HEK293 (cell line): ENCODE measurements at regions not wholly inside any gene's neighbourhood (a gene's known extent, or its start where the extent isn't known, plus 50 kb on each side); places are given as distances from the start of the nearest gene placed in this dataset.

ENCODE experiments used
- CTCF ChIA-PET: fragments of 350-600 bp; formaldehyde crosslinking; extraction: SDS; loops from one replicate; lab custom pipeline; 2021; ENCODE audit warnings: antibody characterized with exemption; lab: Yijun Ruan, JAX
- POLR2A ChIA-PET: fragments of 300-600 bp; formaldehyde crosslinking; extraction: SDS; loops from one replicate; lab custom pipeline; 2020; ENCODE audit warnings: antibody characterized with exemption, inconsistent platforms; lab: Yijun Ruan, JAX
- H3K27ac ChIP-seq: fragments of 200-500 bp; sonication (Bioruptor generic); 2 replicates; pipeline ENCODE4 v1.5.1; 2014; ENCODE audit warnings: low read depth, low read length, control low read depth, inconsistent platforms; ENCODE audit errors: extremely low read depth
- H3K36me3 ChIP-seq, 2 experiments: fragments of 200-500 bp in 1 of 2; sonication (Bioruptor generic) in 1 of 2; 1 replicate in 1 of 2; 2 replicates in 1 of 2; pipeline ENCODE4 v1.5.1; 2014 to 2017; ENCODE audit warnings: inconsistent platforms in 2 of 2, low read length in 2 of 2; ENCODE audit not compliant: control insufficient read depth in 2 of 2, insufficient read depth in 1 of 2
- H3K4me1 ChIP-seq: fragments of 200-500 bp; sonication (Bioruptor generic); 2 replicates; pipeline ENCODE4 v1.5.1; 2014; ENCODE audit warnings: mild to moderate bottlenecking, low read length, inconsistent platforms; ENCODE audit not compliant: control insufficient read depth, insufficient read depth
- H3K4me3 ChIP-seq: 2 replicates; pipeline ENCODE4 v1.5.1; 2011; ENCODE audit warnings: low read depth, mild to moderate bottlenecking, control low read depth, low read length, moderate library complexity
- H3K9me3 ChIP-seq: fragments of 200-500 bp; sonication (Bioruptor generic); 2 replicates; pipeline ENCODE4 v1.5.1; 2014; ENCODE audit warnings: low read depth, low read length, inconsistent platforms; ENCODE audit not compliant: control insufficient read depth, insufficient read depth
- MEIS1 ChIP-seq: sonication (generic); formaldehyde crosslinking; IDR thresholded peaks from 2 replicates; pipeline ENCODE4 v1.8.1; 2022; ENCODE audit warnings: missing genetic modification reagents, mild to moderate bottlenecking, borderline replicate concordance
- PATZ1 ChIP-seq: fragments of 450-650 bp; formaldehyde crosslinking; IDR thresholded peaks from 2 replicates; pipeline ENCODE4 v1.5.1; 2016; ENCODE audit warnings: missing biosample characterization, missing genetic modification characterization
- PBX3 ChIP-seq: sonication (generic); formaldehyde crosslinking; IDR thresholded peaks from 2 replicates; pipeline ENCODE4 v1.8.1; 2022; ENCODE audit warnings: mild to moderate bottlenecking, moderate library complexity, missing genetic modification reagents
- REST ChIP-seq: fragments of 450-650 bp; formaldehyde crosslinking; IDR thresholded peaks from 2 replicates; pipeline ENCODE4 v1.5.1; 2016; ENCODE audit warnings: missing biosample characterization, missing genetic modification characterization
- SP2 ChIP-seq: fragments of 450-650 bp; formaldehyde crosslinking; IDR thresholded peaks from 2 replicates; pipeline ENCODE4 v1.5.1; 2016; ENCODE audit warnings: missing biosample characterization, missing genetic modification characterization
- ZBTB26 ChIP-seq: fragments of 450-650 bp; formaldehyde crosslinking; optimal IDR thresholded peaks from 2 replicates; pipeline ENCODE3; 2016; ENCODE audit warnings: missing biosample characterization, mild to moderate bottlenecking, missing genetic modification characterization
- ZNF10 ChIP-seq: fragments of 450-650 bp; formaldehyde crosslinking; IDR thresholded peaks from 2 replicates; pipeline ENCODE4 v1.5.1; 2017; ENCODE audit warnings: missing biosample characterization, missing genetic modification characterization
- ZNF121 ChIP-seq: fragments of 450-650 bp; formaldehyde crosslinking; IDR thresholded peaks from 2 replicates; pipeline ENCODE4 v1.5.1; 2016; ENCODE audit warnings: missing biosample characterization, missing genetic modification characterization
- ZNF132 ChIP-seq: fragments of 450-650 bp; formaldehyde crosslinking; IDR thresholded peaks from 2 replicates; pipeline ENCODE4 v1.5.1; 2017; ENCODE audit warnings: missing biosample characterization, missing genetic modification characterization, borderline replicate concordance
- ZNF140 ChIP-seq: fragments of 450-650 bp; formaldehyde crosslinking; IDR thresholded peaks from 2 replicates; pipeline ENCODE4 v1.5.1; 2016; ENCODE audit warnings: missing biosample characterization, missing genetic modification characterization
- ZNF148 ChIP-seq: fragments of 450-650 bp; formaldehyde crosslinking; IDR thresholded peaks from 2 replicates; pipeline ENCODE4 v1.5.0; 2017; ENCODE audit warnings: missing biosample characterization, missing genetic modification characterization, borderline replicate concordance
- ZNF16 ChIP-seq: fragments of 450-650 bp; formaldehyde crosslinking; IDR thresholded peaks from 2 replicates; pipeline ENCODE4 v1.5.1; 2016; ENCODE audit warnings: low read depth, missing biosample characterization, missing genetic modification characterization
- ZNF292 ChIP-seq: fragments of 450-650 bp; formaldehyde crosslinking; IDR thresholded peaks from 2 replicates; pipeline ENCODE4 v1.5.1; 2016; ENCODE audit warnings: low read depth, missing biosample characterization, missing genetic modification characterization, borderline replicate concordance
- ZNF362 ChIP-seq: fragments of 450-650 bp; formaldehyde crosslinking; IDR thresholded peaks from 2 replicates; pipeline ENCODE4 v1.5.1; 2016; ENCODE audit warnings: missing biosample characterization, missing genetic modification characterization
- ZNF449 ChIP-seq: fragments of 450-650 bp; formaldehyde crosslinking; IDR thresholded peaks from 2 replicates; pipeline ENCODE4 v1.5.1; 2017; ENCODE audit warnings: missing biosample characterization, mild to moderate bottlenecking, missing genetic modification characterization, moderate library complexity
- ZNF521 ChIP-seq: fragments of 450-650 bp; formaldehyde crosslinking; IDR thresholded peaks from 2 replicates; pipeline ENCODE4 v1.5.1; 2017; ENCODE audit warnings: missing biosample characterization, mild to moderate bottlenecking, missing genetic modification characterization
- ZNF530 ChIP-seq: fragments of 450-650 bp; formaldehyde crosslinking; IDR thresholded peaks from 2 replicates; pipeline ENCODE4 v1.5.1; 2016; ENCODE audit warnings: low read depth, missing biosample characterization, missing genetic modification characterization
- ZNF629 ChIP-seq: fragments of 450-650 bp; formaldehyde crosslinking; IDR thresholded peaks from 2 replicates; pipeline ENCODE4 v1.5.1; 2017; ENCODE audit warnings: missing biosample characterization, missing genetic modification characterization
- ZNF660 ChIP-seq: fragments of 450-650 bp; IDR thresholded peaks from 2 replicates; pipeline ENCODE4 v1.5.1; 2018; ENCODE audit warnings: missing biosample characterization, mild to moderate bottlenecking, missing genetic modification characterization
- ZNF747 ChIP-seq: fragments of 450-650 bp; formaldehyde crosslinking; IDR thresholded peaks from 2 replicates; pipeline ENCODE4 v1.5.1; 2016; ENCODE audit warnings: missing biosample characterization, missing genetic modification characterization
- ZNF830 ChIP-seq: fragments of 450-650 bp; IDR thresholded peaks from 2 replicates; pipeline ENCODE4 v1.5.0; 2018; ENCODE audit warnings: missing biosample characterization, missing genetic modification characterization, low read depth, mild to moderate bottlenecking, moderate library complexity
- ZNF837 ChIP-seq: fragments of 450-650 bp; formaldehyde crosslinking; IDR thresholded peaks from 2 replicates; pipeline ENCODE4 v1.5.1; 2016; ENCODE audit warnings: missing biosample characterization, missing genetic modification characterization

- TF ChIP-seq ZNF132 (tag by site-specific recombination): no peak
- TF ChIP-seq ZNF660 (tag by site-specific recombination): no peak
- TF ChIP-seq PATZ1 (tag by site-specific recombination): no peak
- TF ChIP-seq ZNF362 (tag by site-specific recombination): no peak
- no peak for TF ChIP-seq ZNF10 (tag by site-specific recombination)
- no peak for TF ChIP-seq ZNF121 (tag by site-specific recombination)
- no peak for TF ChIP-seq ZNF747
These were observed 113.4 kb downstream of the SCP2D1 start (continued) for GRCh38 chr20:18926965-18927364.

- ChIA-PET CTCF (no interaction called here), POLR2A (no interaction called here)
- H3K9me3 ChIP-seq: no peaks in the 10 kb centered on the region
- H3K4me1 ChIP-seq: no peaks in the 10 kb centered on the region
- no peaks in the 10 kb centered on the region for H3K36me3 ChIP-seq
- TF ChIP-seq SP2 (tag by site-specific recombination) (no peak), ZNF530 (tag by site-specific recombination) (no peak), REST (tag by site-specific recombination) (no peak), ZNF521 (tag by site-specific recombination) (no peak), PBX3 (no peak), ZNF449 (tag by site-specific recombination) (no peak), ZNF629 (tag by site-specific recombination) (no peak), ZNF148 (tag by site-specific recombination) (no peak), MEIS1 (CRISPR knock-in tag) (no peak), ZNF830 (tag by site-specific recombination) (no peak), ZNF16 (tag by site-specific recombination) (no peak), ZNF140 (tag by site-specific recombination) (no peak), ZBTB26 (tag by site-specific recombination) (no peak), ZNF292 (tag by site-specific recombination) (no peak), ZNF837 (tag by site-specific recombination) (no peak)
- no peak overlapping the region for H3K4me3 ChIP-seq
- H3K27ac ChIP-seq: no peak overlapping the region
These were observed 115.0 kb downstream of the SCP2D1 start for GRCh38 chr20:18928626-18929025.
